MG63 (cell line): ENCODE measurements at regions not wholly inside any gene's neighbourhood (a gene's known extent, or its start where the extent isn't known, plus 50 kb on each side); places are given as distances from the start of the nearest gene placed in this dataset.
A peak's percentile ranks its signal among the peaks of the same experiment; 100 is the strongest.

Source experiments
- DNase-seq: peaks from one replicate; pipeline ENCODE4 v3.0.0-alpha.2; 2020
- H3K27me3 ChIP-seq: fragments of 250-450 bp; sonication (Bioruptor Pico); 2 replicates; pipeline ENCODE4 v1.5.1; 2020; ENCODE audit warnings: mild to moderate bottlenecking, moderate library complexity
- H3K36me3 ChIP-seq: fragments of 250-450 bp; sonication (Bioruptor Pico); 2 replicates; pipeline ENCODE4 v1.5.1; 2020; ENCODE audit warnings: mild to moderate bottlenecking, moderate library complexity
- H3K4me3 ChIP-seq: fragments of 250-450 bp; sonication (Bioruptor Pico); 2 replicates; pipeline ENCODE4 v1.5.1; 2020; ENCODE audit warnings: mild to moderate bottlenecking, moderate library complexity
- H3K9me3 ChIP-seq: fragments of 250-450 bp; sonication (Bioruptor Pico); 2 replicates; pipeline ENCODE4 v1.5.1; 2020; ENCODE audit warnings: mild to moderate bottlenecking, moderate library complexity

GRCh38 chr1:239831577-239832355 is 259.9 kb upstream of the FMN2 start:
- Histone ChIP-seq H3K4me3 (no peak overlapping the region), H3K36me3 (no peaks in the 10 kb centered on the region), H3K27me3 (no peaks in the 10 kb centered on the region), H3K9me3 (no peaks in the 10 kb centered on the region)
- no peak for DNase-seq

- H3K9me3 ChIP-seq, result no peaks in the 10 kb centered on the region
These were observed 258.0 kb upstream of the FMN2 start for GRCh38 chr1:239833723-239834122.

GRCh38 chr1:239835946-239836440 is 255.7 kb upstream of the FMN2 start:
- Histone ChIP-seq H3K4me3 (no peak overlapping the region), H3K27me3 (no peaks in the 10 kb centered on the region), H3K36me3 (no peaks in the 10 kb centered on the region), H3K9me3 (no peaks in the 10 kb centered on the region)
- no peak for DNase-seq

More at GRCh38 chr1:239833723-239834122, 258.0 kb upstream of the FMN2 start:
- Histone ChIP-seq H3K36me3 (no peaks in the 10 kb centered on the region), H3K27me3 (no peaks in the 10 kb centered on the region), H3K4me3 (no peak overlapping the region)
- no peak for DNase-seq

- Histone ChIP-seq H3K36me3 (no peaks in the 10 kb centered on the region), H3K9me3 (no peaks in the 10 kb centered on the region), H3K4me3 (no peak overlapping the region), H3K27me3 (no peaks in the 10 kb centered on the region; the same call in 1 of the 2 replicates)
- DNase-seq, result no peak
These were observed 251.3 kb upstream of the FMN2 start for GRCh38 chr1:239840336-239840735.

GRCh38 chr1:239840790-239841189 is 250.9 kb upstream of the FMN2 start:
- H3K4me3 ChIP-seq, result no peak overlapping the region
- no peak for DNase-seq
- H3K36me3 ChIP-seq, result no peaks in the 10 kb centered on the region
- H3K9me3 ChIP-seq, result no peaks in the 10 kb centered on the region
- H3K27me3 ChIP-seq, result no peaks in the 10 kb centered on the region; the same call in 1 of the 2 replicates

- DNase-seq, result no peak
- no peaks in the 10 kb centered on the region for H3K36me3 ChIP-seq
- H3K27me3 ChIP-seq, result no peaks in the 10 kb centered on the region; the same call in 1 of the 2 replicates
- no peak overlapping the region for H3K4me3 ChIP-seq
- H3K9me3 ChIP-seq, result no peaks in the 10 kb centered on the region
These were observed 250.1 kb upstream of the FMN2 start for GRCh38 chr1:239841631-239842030.

- Histone ChIP-seq H3K27me3 (no peaks in the 10 kb centered on the region; the same call in none of the 2 replicates), H3K36me3 (no peaks in the 10 kb centered on the region), H3K9me3 (no peaks in the 10 kb centered on the region), H3K4me3 (no peak overlapping the region)
- no peak for DNase-seq
These were observed 248.1 kb upstream of the FMN2 start for GRCh38 chr1:239843541-239843940.

- H3K4me3 ChIP-seq, result no peak overlapping the region
- no peak for DNase-seq
- H3K27me3 ChIP-seq, result peaks cover 3% of the 10 kb centered on the region
- no peaks in the 10 kb centered on the region for H3K36me3 ChIP-seq
- H3K9me3 ChIP-seq, result no peaks in the 10 kb centered on the region
These were observed 246.8 kb upstream of the FMN2 start for GRCh38 chr1:239844833-239845232.

GRCh38 chr1:239854922-239855321 is 236.8 kb upstream of the FMN2 start:
- Histone ChIP-seq H3K27me3 (no peaks in the 10 kb centered on the region), H3K4me3 (no peak overlapping the region), H3K36me3 (no peaks in the 10 kb centered on the region), H3K9me3 (no peaks in the 10 kb centered on the region)
- DNase-seq, result no peak

GRCh38 chr1:239856067-239856466 is 235.6 kb upstream of the FMN2 start:
- H3K4me3 ChIP-seq, result no peak overlapping the region
- H3K9me3 ChIP-seq, result no peaks in the 10 kb centered on the region
- no peak for DNase-seq
- H3K36me3 ChIP-seq, result no peaks in the 10 kb centered on the region
- H3K27me3 ChIP-seq, result no peaks in the 10 kb centered on the region

- Histone ChIP-seq H3K4me3 (no peak overlapping the region), H3K27me3 (no peaks in the 10 kb centered on the region), H3K36me3 (no peaks in the 10 kb centered on the region), H3K9me3 (no peaks in the 10 kb centered on the region)
- no peak for DNase-seq
These were observed 234.8 kb upstream of the FMN2 start for GRCh38 chr1:239856924-239857323.

- DNase-seq, result peak; percentile 46
- H3K4me3 ChIP-seq, result no peak overlapping the region
- no peaks in the 10 kb centered on the region for H3K36me3 ChIP-seq
- H3K9me3 ChIP-seq, result no peaks in the 10 kb centered on the region
- no peaks in the 10 kb centered on the region for H3K27me3 ChIP-seq
These were observed 233.6 kb upstream of the FMN2 start for GRCh38 chr1:239858057-239858456.

GRCh38 chr1:239858529-239858928 is 233.2 kb upstream of the FMN2 start:
- no peak for DNase-seq
- no peaks in the 10 kb centered on the region for H3K36me3 ChIP-seq
- no peaks in the 10 kb centered on the region for H3K27me3 ChIP-seq
- H3K4me3 ChIP-seq, result no peak overlapping the region
- H3K9me3 ChIP-seq, result no peaks in the 10 kb centered on the region

- no peak overlapping the region for H3K4me3 ChIP-seq
- H3K36me3 ChIP-seq, result no peaks in the 10 kb centered on the region
- no peaks in the 10 kb centered on the region for H3K9me3 ChIP-seq
- no peak for DNase-seq
- no peaks in the 10 kb centered on the region for H3K27me3 ChIP-seq
These were observed 229.7 kb upstream of the FMN2 start for GRCh38 chr1:239861985-239862384.

GRCh38 chr1:239868058-239868832 is 223.4 kb upstream of the FMN2 start:
- Histone ChIP-seq H3K4me3 (no peak overlapping the region), H3K27me3 (no peaks in the 10 kb centered on the region), H3K36me3 (no peaks in the 10 kb centered on the region), H3K9me3 (no peaks in the 10 kb centered on the region)
- no peak for DNase-seq

- Histone ChIP-seq H3K9me3 (no peaks in the 10 kb centered on the region), H3K36me3 (no peaks in the 10 kb centered on the region), H3K4me3 (no peak overlapping the region), H3K27me3 (no peaks in the 10 kb centered on the region)
- no peak for DNase-seq
These were observed 221.5 kb upstream of the FMN2 start for GRCh38 chr1:239870194-239870593.

GRCh38 chr1:239872626-239873025 is 219.1 kb upstream of the FMN2 start:
- Histone ChIP-seq H3K4me3 (no peak overlapping the region), H3K27me3 (no peaks in the 10 kb centered on the region), H3K9me3 (no peaks in the 10 kb centered on the region), H3K36me3 (no peaks in the 10 kb centered on the region)
- no peak for DNase-seq
